ENCODE measurements at regions not wholly inside any gene's neighbourhood (a gene's known extent, or its start where the extent isn't known, plus 50 kb on each side); places are given as distances from the start of the nearest gene placed in this dataset.

DNA sequence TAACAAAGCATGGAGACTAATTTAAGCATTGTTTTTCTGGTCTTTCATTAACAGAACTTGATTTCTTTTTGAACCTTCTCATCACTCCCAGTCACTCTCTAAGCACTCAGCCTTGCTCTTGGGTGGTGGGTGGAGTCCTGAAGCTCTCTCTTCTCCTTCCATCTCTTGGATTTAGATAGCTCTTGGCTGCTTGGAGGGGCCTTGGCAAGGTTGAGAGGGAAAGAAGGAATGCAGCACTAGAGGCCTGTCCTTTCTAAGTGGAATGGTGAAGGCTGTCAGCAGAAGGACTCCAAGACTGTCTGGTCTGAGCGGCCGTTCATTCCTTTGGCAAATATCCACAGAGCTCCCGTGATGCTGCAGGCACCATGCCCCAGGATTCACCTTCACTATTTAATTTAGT, 168.6 kb upstream of the E2F8 start:
- Mint-ChIP-seq H3K9me3 (no peaks in the 10 kb centered on the region), H3K4me1 (ENCODE audit: low read depth in 2 of 2) (no peaks in the 10 kb centered on the region), H3K27me3 (peaks cover 18 to 59% of the 10 kb centered on the region in 2 donors), H3K4me3 (no peak overlapping the region), H3K36me3 (ENCODE audit: insufficient read depth) (no peaks in the 10 kb centered on the region), H3K27ac (no peak overlapping the region)
- no peak for ATAC-seq (replicated peaks)
- DNase-seq: no peak

DNA sequence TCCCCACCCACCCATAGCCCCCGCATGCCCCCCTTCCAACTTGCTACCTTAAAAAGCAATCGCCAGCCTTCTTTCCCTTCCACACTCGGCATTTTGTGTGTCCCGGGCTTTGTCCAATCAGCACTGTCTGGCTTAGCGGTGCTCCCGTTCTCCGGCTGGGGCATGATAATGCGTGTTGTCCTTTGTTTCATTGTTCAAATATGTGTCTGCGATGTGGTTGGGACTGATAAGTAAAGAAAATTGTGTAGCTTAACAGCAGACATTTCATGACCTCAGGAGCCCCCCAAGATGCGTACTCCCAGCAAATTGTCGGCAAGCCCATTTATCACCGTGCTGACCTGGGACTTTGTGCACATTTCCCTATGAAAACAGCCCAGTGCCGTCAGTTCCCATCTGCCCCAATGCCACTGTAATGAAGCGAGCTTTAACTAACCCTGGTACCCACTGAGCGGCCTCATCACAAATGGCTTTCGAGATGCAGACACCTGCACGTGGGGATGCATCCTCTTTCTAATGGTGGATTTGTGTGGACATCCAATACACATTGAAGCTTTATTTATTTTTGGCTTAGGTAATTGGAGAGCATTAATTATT, 167.0 kb upstream of the E2F8 start:
- ATAC-seq (replicated peaks) (no peak), DNase-seq (no peak)
- Mint-ChIP-seq H3K27ac (no peak overlapping the region), H3K4me3 (no peak overlapping the region), H3K9me3 (no peaks in the 10 kb centered on the region), H3K4me1 (ENCODE audit: low read depth in 2 of 2) (no peaks in the 10 kb centered on the region), H3K36me3 (ENCODE audit: insufficient read depth) (no peaks in the 10 kb centered on the region), H3K27me3 (peaks cover 14 to 63% of the 10 kb centered on the region in 2 donors)

DNA sequence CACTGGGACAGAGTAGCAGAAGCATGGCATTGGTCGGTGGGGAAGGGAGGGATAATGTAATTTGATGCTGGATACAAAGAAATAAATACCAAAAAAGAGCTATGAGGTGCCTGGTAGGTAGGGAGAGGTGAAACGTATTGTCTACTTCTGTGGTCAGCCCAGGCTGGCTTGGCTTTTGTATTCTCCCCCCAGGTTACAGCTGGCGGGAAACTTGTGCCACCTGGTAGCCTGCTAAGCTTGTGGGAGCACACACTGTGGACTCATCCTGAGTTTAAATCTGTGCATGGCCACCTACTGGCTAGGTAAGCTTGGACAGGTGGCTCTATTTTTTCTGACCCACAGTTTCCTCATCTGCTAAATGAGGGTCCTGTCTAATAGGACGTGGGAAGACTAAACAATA, 165.2 kb upstream of the E2F8 start:
- Mint-ChIP-seq H3K36me3 (ENCODE audit: insufficient read depth) (no peaks in the 10 kb centered on the region), H3K27ac (no peak overlapping the region), H3K9me3 (no peaks in the 10 kb centered on the region), H3K4me3 (no peak overlapping the region), H3K4me1 (ENCODE audit: low read depth in 2 of 2) (no peaks in the 10 kb centered on the region), H3K27me3 (peaks cover 11 to 49% of the 10 kb centered on the region in 2 donors)
- no peak for DNase-seq
- no peak for ATAC-seq (replicated peaks)

DNA sequence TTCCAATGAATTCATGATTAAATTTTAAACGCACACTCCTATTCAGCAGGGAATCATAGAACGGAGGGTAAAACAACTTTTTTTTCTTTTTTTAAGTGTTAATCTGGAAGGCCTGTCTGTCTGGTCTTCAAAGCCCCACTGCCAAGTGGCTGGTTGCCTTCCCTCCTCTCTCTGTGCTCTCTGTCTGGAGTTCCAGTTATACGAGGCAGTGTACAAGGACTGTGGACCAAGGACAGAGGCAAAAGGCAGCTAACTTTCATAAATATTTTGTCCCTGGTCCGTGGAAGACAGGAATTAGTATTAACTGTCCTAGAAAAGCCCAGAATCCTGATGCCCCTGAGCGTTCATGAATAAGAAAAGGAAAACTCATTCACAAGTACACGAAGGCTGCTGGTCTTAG, 164.0 kb upstream of the E2F8 start:
- H3K4me3 Mint-ChIP-seq: no peak overlapping the region
- H3K27me3 Mint-ChIP-seq: peaks cover 11 to 43% of the 10 kb centered on the region in 2 donors
- H3K27ac Mint-ChIP-seq: no peak overlapping the region
- no peaks in the 10 kb centered on the region for H3K9me3 Mint-ChIP-seq
- ATAC-seq (replicated peaks) (no peak), DNase-seq (no peak)
- no peaks in the 10 kb centered on the region for H3K36me3 Mint-ChIP-seq (ENCODE audit: insufficient read depth)
- no peaks in the 10 kb centered on the region for H3K4me1 Mint-ChIP-seq (ENCODE audit: low read depth in 2 of 2)

DNA sequence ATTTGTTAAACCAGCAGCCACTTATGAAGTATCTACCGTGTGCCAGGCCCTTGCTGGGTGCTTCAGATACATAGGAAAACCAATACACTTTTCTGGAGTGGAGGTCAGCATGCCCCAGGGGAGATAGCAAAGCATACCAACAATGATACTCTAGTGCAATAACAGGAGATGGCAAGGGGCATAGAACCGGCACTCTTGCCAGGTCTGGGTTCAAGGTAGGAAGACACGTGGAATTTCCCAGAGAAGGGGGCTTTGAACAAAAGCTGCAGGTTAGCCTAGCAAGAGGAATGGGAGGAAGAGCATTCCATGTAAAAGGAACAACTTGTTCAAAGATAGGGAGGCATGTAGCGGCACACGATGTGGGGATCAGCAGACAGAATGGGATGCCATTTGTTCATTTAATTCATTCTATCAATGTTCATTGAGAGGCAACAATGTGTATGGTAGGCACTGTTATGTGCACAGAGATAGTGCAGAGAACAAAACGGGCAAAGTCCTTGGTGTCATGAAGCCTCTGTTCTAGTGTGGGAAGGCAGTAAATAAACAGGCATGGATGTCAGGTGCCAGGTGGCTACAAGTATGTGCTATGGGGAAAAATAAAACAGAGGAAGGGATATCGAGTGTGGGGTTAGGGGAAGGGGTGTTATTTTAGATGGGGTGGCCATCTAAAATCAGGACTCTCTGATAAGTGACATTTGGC, 162.6 kb upstream of the E2F8 start:
- Mint-ChIP-seq H3K4me3 (no peak overlapping the region), H3K27ac (no peak overlapping the region), H3K36me3 (ENCODE audit: insufficient read depth) (no peaks in the 10 kb centered on the region), H3K27me3 (peaks cover 11 to 37% of the 10 kb centered on the region in 2 donors), H3K9me3 (no peaks in the 10 kb centered on the region), H3K4me1 (ENCODE audit: low read depth in 2 of 2) (no peaks in the 10 kb centered on the region)
- DNase-seq (no peak), ATAC-seq (replicated peaks) (no peak)

DNA sequence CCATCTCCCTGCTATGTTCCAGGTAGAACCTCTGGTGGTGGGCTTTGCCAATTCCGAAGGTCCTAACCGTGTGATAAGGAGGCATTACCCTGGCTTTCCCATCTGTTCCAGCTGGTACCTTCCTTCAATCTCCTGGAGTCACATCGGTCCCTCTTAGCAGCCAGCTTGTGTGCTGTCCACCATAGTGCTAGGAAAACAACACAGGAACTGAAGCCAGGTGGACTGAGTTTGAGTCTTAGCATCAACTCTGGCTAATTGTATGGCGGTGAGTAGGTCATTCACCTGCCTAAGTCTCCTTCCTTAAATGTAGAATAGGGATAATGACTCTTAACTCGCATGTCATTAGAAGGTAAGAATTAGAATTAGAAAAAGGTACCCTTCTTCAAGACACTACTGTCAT, 159.6 kb upstream of the E2F8 start:
- DNase-seq (no peak), ATAC-seq (replicated peaks) (no peak)
- Mint-ChIP-seq H3K4me3 (no peak overlapping the region), H3K4me1 (ENCODE audit: low read depth in 2 of 2) (no peaks in the 10 kb centered on the region), H3K27me3 (peaks cover 11 to 17% of the 10 kb centered on the region in 2 donors), H3K9me3 (no peaks in the 10 kb centered on the region), H3K27ac (no peak overlapping the region), H3K36me3 (ENCODE audit: insufficient read depth) (no peaks in the 10 kb centered on the region)

DNA sequence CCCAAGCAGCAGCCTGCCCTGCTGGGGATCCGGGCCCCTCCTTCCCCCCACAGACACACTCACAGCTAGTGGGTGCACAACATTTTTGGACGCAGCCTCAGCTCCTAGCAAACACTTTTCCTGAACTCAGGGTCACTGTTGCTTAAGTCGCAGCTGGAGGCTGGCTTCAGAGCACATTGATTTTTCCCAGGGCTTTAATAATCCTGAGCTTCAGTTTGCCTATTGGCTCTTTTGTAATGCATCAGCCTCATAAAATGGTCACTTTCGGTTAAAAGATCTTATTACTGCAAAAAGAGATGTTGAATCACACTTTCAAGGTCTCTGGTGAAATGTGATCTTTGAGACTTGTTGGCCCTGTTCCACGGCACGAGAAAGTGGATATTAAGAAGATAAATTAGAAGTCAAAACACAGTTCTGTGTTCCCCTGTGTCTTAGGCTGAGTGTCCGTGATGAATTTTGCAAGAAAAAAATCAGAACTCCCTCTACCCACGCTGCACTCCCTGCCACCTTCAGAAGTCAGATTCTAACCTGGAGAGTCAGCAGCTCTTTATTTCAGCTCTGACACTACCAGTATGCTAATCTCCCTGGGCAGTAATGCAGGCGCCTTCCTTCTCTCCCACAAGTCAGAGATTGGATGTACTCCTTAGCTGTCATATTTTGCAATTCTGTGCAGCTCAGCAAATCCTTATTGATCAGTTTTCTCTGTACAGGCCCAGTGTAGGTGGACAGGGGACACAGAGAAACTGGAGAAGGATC, 158.2 kb upstream of the E2F8 start:
- DNase-seq (no peak), ATAC-seq (replicated peaks) (no peak)
- Mint-ChIP-seq H3K36me3 (ENCODE audit: insufficient read depth) (no peaks in the 10 kb centered on the region), H3K4me1 (ENCODE audit: low read depth in 2 of 2) (peaks cover 0 to 3% of the 10 kb centered on the region in 2 donors), H3K27me3 (peaks cover 9 to 10% of the 10 kb centered on the region in 2 donors), H3K9me3 (no peaks in the 10 kb centered on the region), H3K4me3 (no peak overlapping the region), H3K27ac (no peak overlapping the region)

DNA sequence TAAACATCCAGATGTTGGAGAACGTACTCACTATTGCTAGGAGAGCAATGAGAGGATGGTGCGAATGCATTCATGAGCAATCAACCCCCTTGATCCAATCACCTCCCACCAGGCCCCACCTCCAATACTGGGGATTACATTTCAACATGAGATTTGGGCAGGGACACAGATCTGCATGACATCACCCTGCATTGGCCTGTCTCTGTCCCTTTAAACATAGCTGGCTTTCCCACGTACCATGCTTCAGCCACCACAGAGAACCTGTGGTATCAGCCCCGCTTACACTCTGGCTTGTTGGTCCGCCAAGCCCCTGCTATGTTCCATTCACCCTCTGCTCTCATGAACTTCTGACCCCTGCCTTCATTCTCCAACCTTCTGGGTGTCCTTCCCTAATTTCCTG, 157.5 kb upstream of the E2F8 start:
- no peaks in the 10 kb centered on the region for H3K36me3 Mint-ChIP-seq (ENCODE audit: insufficient read depth)
- H3K9me3 Mint-ChIP-seq: no peaks in the 10 kb centered on the region
- no peak overlapping the region for H3K27ac Mint-ChIP-seq
- no peak for ATAC-seq (replicated peaks)
- H3K27me3 Mint-ChIP-seq: peaks cover 2 to 5% of the 10 kb centered on the region in 2 donors
- H3K4me3 Mint-ChIP-seq: no peak overlapping the region
- H3K4me1 Mint-ChIP-seq (ENCODE audit: low read depth in 2 of 2): peaks cover 0 to 3% of the 10 kb centered on the region in 2 donors
- no peak for DNase-seq

DNA sequence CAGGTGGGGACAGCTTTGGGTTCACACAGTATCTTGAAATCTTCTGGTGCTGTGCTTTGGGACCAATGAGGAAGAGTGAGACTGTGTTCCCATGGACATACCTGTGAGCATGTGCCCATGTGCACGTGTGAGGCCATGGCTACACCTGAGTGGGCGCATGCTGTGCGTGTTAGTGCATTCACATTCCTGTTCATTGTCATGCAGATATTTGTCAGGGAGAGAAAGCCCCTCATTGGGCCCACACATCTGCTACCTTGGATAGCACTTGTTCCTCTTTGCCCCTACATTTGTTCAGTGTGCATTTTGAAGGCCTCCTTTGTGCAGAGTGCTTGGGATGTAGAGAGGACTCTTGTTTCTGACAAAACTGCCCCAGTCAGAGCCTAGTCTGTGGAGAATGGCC, 154.3 kb upstream of the E2F8 start:
- no peak for ATAC-seq (replicated peaks)
- Mint-ChIP-seq H3K27me3 (peaks cover 0 to 5% of the 10 kb centered on the region in 2 donors), H3K4me3 (no peak overlapping the region), H3K27ac (no peak overlapping the region), H3K36me3 (ENCODE audit: insufficient read depth) (no peaks in the 10 kb centered on the region), H3K9me3 (peaks cover 0 to 3% of the 10 kb centered on the region in 2 donors), H3K4me1 (ENCODE audit: low read depth in 2 of 2) (peaks cover 0 to 3% of the 10 kb centered on the region in 2 donors)
- no peak for DNase-seq

DNA sequence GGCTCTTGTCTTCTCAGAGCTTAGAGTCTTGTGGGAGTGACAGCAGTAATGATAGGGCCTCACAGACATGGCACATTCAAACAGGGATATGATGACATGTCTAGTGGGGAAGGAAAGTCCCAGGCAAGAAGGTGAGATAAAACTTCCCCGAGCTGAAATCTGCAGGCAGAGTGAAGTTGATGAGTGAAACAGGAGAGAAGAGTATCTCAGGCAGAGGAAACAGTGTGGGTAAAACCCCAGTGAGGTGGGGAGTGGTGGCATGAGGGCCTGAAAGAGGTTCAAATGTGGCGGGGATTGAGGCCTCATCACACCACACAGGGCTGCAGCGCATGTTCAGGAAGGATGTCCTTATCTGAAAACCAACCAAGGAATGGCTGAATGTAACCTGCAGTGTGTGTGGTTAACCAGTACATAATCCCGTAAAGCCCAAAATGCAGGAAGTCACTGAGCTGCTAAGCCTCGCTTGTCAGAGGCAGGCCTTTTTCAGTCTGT, 153.8 kb upstream of the E2F8 start:
- no peak overlapping the region for H3K27ac Mint-ChIP-seq
- H3K4me1 Mint-ChIP-seq (ENCODE audit: low read depth in 2 of 2): peaks cover 0 to 3% of the 10 kb centered on the region in 2 donors
- DNase-seq (no peak), ATAC-seq (replicated peaks) (no peak)
- no peaks in the 10 kb centered on the region for H3K36me3 Mint-ChIP-seq (ENCODE audit: insufficient read depth)
- H3K27me3 Mint-ChIP-seq: peaks cover 0 to 10% of the 10 kb centered on the region in 2 donors
- no peak overlapping the region for H3K4me3 Mint-ChIP-seq
- H3K9me3 Mint-ChIP-seq: peaks cover 0 to 3% of the 10 kb centered on the region in 2 donors

DNA sequence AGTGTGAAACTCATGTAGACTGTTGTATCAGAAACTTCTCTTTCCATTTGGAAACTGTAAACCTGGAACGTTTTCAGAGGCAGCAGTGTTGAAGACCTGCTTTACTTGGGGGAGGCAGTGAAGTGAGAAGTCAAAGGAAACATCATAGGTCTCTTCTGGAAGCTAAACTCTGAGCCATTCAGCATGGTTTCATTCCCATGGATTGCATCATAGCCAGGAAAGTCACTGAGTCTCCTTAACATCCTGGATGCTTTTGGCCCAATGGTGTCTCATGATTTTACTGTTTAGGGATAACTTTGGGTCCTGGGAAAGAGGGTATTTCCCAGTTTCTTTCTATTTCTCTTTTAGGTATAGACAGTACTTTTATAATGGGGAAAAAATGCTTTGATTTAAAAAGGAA, 153.2 kb upstream of the E2F8 start:
- Mint-ChIP-seq H3K27ac (no peak overlapping the region), H3K36me3 (ENCODE audit: insufficient read depth) (no peaks in the 10 kb centered on the region)

DNA sequence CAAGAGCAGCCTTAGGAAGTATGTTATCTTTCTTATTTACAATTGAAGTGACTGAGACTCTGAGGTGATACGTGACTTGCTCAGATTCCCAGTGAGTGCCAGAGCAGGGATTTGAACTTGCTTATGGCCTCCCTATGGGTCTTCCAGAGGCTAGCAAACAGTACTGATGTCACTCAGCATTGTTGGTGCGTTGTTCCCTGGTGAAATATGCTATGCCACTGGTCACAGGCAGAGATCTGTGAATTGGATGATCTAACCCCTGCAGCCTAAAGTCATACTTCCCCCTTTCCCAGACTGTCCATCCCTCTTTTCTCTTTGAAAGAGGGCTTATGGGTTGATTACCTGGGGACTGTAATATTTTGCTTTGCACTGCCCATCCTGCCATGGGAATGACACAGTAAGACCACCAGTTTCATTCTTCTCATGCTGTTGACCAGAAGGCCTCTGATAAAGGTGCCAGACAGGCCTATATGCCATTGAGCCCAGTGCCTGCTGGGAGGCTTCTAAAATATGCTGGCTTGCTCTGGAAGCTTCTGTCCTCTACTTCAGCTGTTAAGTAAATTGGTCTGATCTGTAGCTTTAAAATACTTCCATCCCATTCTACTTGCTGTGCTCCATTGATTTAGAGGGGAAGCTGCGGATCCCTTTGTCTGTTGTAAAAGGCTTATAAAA, 152.2 kb upstream of the E2F8 start:
- Mint-ChIP-seq H3K9me3 (peaks cover 0 to 3% of the 10 kb centered on the region in 2 donors), H3K27ac (no peak overlapping the region), H3K4me3 (no peak overlapping the region), H3K36me3 (ENCODE audit: insufficient read depth) (no peaks in the 10 kb centered on the region), H3K4me1 (ENCODE audit: low read depth in 2 of 2) (peaks cover 0 to 3% of the 10 kb centered on the region in 2 donors), H3K27me3 (peaks cover 0 to 10% of the 10 kb centered on the region in 2 donors)
- DNase-seq (no peak), ATAC-seq (replicated peaks) (no peak)

More for the DNA sequence above, 153.2 kb upstream of the E2F8 start:
- no peak overlapping the region for H3K4me3 Mint-ChIP-seq
- H3K27me3 Mint-ChIP-seq: peaks cover 0 to 10% of the 10 kb centered on the region in 2 donors
- peaks cover 0 to 3% of the 10 kb centered on the region in 2 donors for H3K4me1 Mint-ChIP-seq (ENCODE audit: low read depth in 2 of 2)
- DNase-seq (no peak), ATAC-seq (replicated peaks) (no peak)
- peaks cover 0 to 3% of the 10 kb centered on the region in 2 donors for H3K9me3 Mint-ChIP-seq

DNA sequence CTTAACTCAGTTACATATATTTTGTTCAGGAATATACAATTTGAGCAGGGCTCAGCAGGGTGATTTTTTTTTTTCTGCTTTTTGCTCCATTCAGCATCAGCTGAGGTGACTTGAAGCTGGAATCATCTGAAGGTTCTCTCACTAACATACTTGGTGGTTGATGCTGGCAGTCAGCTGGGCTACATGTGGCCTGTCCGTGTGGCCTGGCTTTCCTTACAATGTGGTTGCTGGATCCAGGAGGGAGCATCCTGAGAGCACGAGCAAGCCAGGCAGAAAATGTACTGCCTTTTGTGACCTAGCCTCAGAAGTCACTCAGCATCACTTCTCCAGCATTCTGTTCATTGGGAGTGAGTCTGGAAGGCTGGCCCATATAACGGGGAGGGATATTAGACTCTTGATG, 151.6 kb upstream of the E2F8 start:
- Mint-ChIP-seq H3K36me3 (ENCODE audit: insufficient read depth) (no peaks in the 10 kb centered on the region), H3K27me3 (peaks cover 2 to 14% of the 10 kb centered on the region in 2 donors), H3K4me3 (no peak overlapping the region), H3K27ac (no peak overlapping the region), H3K9me3 (peaks cover 0 to 3% of the 10 kb centered on the region in 2 donors), H3K4me1 (ENCODE audit: low read depth in 2 of 2) (peaks cover 0 to 3% of the 10 kb centered on the region in 2 donors)
- DNase-seq (no peak), ATAC-seq (replicated peaks) (no peak)

All from effector memory CD8-positive, alpha-beta T cell (primary cell).